Spleen (tissue), 7 donors: ENCODE measurements at regions not wholly inside any gene's neighbourhood (a gene's known extent, or its start where the extent isn't known, plus 50 kb on each side); places are given as distances from the start of the nearest gene placed in this dataset.

ENCODE experiments used
- POLR2A ChIP-seq, 3 donors: fragments of 450-650 bp; IDR thresholded peaks; one replicate each; pipeline ENCODE4 v1.5.1; 2017; ENCODE audit warnings: antibody characterized with exemption in 3 of 3, mild to moderate bottlenecking in 1 of 3
- POLR2AphosphoS5 ChIP-seq, 3 donors: sonication (generic); formaldehyde crosslinking; IDR thresholded peaks; one replicate each; pipeline ENCODE4 v1.5.1; 2017; ENCODE audit warnings: antibody characterized with exemption in 3 of 3
- TF ChIP-seq, protein P1 (sequence below), 11 experiments: fragments of 200-600 bp in 7 of 11; fragments of 450-650 bp in 4 of 11; sonication (generic) in 4 of 11; IDR thresholded peaks in 8 of 11; conservative IDR thresholded peaks in 3 of 11; 1 replicate in 7 of 11; 2 replicates in 4 of 11; pipeline versions ENCODE4 v1.4.0 to v1.8.0; 2016 to 2021; ENCODE audit warnings: antibody characterized with exemption in 11 of 11, inconsistent platforms in 4 of 11, mild to moderate bottlenecking in 1 of 11
- donor health status: DM: no; HTN: no; CAD: no; lungs with moderate emphysema.
- donor health status: DM: no; HTN: no; CAD: no.
- donor health status: DM: no; HTN: no; CAD: no.

DNA sequence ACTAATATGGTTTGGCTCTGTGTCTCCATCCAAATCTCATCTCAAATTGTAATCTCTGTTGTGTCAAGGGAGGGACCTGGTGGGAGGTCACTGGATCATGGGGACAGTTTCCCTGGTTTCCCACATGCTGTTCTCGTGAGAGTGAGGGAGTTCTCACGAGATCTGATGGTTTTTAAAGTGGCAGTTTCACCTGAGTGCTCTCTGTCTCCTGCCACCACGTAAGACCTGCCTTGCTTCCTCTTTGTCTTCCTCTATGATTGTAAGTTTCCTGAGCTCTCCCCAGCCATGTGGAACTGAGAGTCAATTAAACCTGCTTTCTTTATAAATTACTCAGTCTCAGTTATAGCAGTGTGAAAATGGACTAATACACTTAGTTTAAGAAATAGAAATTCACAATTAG lies 228.9 kb downstream of the CD47 start:
- TF ChIP-seq POLR2A (IDR thresholded peaks at IDR 0.05): no peak
- TF ChIP-seq, protein P1, sequence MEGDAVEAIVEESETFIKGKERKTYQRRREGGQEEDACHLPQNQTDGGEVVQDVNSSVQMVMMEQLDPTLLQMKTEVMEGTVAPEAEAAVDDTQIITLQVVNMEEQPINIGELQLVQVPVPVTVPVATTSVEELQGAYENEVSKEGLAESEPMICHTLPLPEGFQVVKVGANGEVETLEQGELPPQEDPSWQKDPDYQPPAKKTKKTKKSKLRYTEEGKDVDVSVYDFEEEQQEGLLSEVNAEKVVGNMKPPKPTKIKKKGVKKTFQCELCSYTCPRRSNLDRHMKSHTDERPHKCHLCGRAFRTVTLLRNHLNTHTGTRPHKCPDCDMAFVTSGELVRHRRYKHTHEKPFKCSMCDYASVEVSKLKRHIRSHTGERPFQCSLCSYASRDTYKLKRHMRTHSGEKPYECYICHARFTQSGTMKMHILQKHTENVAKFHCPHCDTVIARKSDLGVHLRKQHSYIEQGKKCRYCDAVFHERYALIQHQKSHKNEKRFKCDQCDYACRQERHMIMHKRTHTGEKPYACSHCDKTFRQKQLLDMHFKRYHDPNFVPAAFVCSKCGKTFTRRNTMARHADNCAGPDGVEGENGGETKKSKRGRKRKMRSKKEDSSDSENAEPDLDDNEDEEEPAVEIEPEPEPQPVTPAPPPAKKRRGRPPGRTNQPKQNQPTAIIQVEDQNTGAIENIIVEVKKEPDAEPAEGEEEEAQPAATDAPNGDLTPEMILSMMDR (IDR thresholded peaks at IDR 0.05 in 8 of 11, conservative IDR thresholded peaks at IDR 0.05 in 3 of 11): no peak
- TF ChIP-seq POLR2AphosphoS5 (IDR thresholded peaks at IDR 0.05): no peak
